ENCODE measurements at regions not wholly inside any gene's neighbourhood (a gene's known extent, or its start where the extent isn't known, plus 50 kb on each side); places are given as distances from the start of the nearest gene placed in this dataset.

GRCh38 chr9:78826527-78826926, 529.6 kb downstream of the PSAT1 start:
- no peak for TF ChIP-seq CTCF (conservative IDR thresholded peaks at IDR 0.05)
- Mint-ChIP-seq H3K4me3 (no peak overlapping the region), H3K36me3 (ENCODE audit: low read depth) (no peaks in the 10 kb centered on the region), H3K27me3 (ENCODE audit: low read depth) (no peaks in the 10 kb centered on the region), H3K9me3 (peaks cover 3% of the 10 kb centered on the region), H3K4me1 (no peaks in the 10 kb centered on the region), H3K27ac (ENCODE audit: unreplicated experiment) (no peak overlapping the region)
- DNase-seq (ENCODE audit: low read depth, low spot score) = no peak

DNA sequence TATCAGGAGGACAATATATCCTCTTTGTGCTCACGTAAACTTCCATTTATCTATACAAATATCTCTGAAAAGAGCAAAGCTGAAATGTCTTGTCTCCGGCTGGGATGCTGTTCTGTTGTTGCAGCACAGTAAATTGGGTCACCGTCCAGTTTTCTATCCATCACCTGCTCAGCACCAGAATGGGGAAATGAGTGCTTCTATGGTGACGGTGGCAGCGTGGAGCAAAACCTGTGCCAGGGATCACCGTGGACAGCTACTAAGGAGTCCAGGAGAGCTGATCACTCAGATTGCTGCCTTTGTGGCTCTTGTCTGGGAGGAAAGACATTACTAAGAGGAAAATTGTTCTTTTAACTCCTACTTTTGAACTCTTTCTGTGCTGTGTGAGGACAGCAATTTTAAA, 531.6 kb downstream of the PSAT1 start:
- Mint-ChIP-seq H3K4me1 (no peaks in the 10 kb centered on the region), H3K9me3 (no peaks in the 10 kb centered on the region), H3K4me3 (no peak overlapping the region), H3K27me3 (ENCODE audit: low read depth) (no peaks in the 10 kb centered on the region), H3K27ac (ENCODE audit: unreplicated experiment) (no peak overlapping the region), H3K36me3 (ENCODE audit: low read depth) (no peaks in the 10 kb centered on the region)
- no peak for TF ChIP-seq CTCF (conservative IDR thresholded peaks at IDR 0.05)
- DNase-seq (ENCODE audit: low read depth, low spot score) = no peak

DNA sequence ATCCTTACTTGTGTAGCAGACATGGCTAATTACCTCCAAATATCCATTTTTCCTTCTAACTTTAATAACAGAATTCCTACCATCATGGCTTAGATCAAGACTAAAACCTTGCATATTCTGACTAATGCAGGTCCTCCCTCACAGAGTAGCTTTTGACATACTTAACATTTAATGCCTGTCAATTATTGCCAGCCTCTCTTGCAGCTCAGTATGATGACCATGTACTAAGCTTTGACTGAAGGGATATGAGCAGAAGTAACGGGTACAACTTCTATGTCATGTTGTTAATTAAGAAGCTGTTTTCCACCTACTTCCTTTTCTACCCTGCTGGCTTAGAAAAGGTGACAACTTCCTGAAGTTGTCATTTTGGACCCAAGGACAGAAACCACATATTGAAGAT, 533.4 kb downstream of the PSAT1 start:
- H3K4me1 Mint-ChIP-seq = no peaks in the 10 kb centered on the region
- no peak overlapping the region for H3K27ac Mint-ChIP-seq (ENCODE audit: unreplicated experiment)
- no peak for DNase-seq (ENCODE audit: low read depth, low spot score)
- H3K9me3 Mint-ChIP-seq = no peaks in the 10 kb centered on the region
- H3K4me3 Mint-ChIP-seq = no peak overlapping the region
- H3K27me3 Mint-ChIP-seq (ENCODE audit: low read depth) = no peaks in the 10 kb centered on the region
- no peaks in the 10 kb centered on the region for H3K36me3 Mint-ChIP-seq (ENCODE audit: low read depth)
- no peak for TF ChIP-seq CTCF (conservative IDR thresholded peaks at IDR 0.05)

GRCh38 chr9:78831726-78832125, 534.8 kb downstream of the PSAT1 start:
- H3K4me3 Mint-ChIP-seq = no peak overlapping the region
- no peaks in the 10 kb centered on the region for H3K9me3 Mint-ChIP-seq
- DNase-seq (ENCODE audit: low read depth, low spot score) = no peak
- H3K4me1 Mint-ChIP-seq = no peaks in the 10 kb centered on the region
- no peak for TF ChIP-seq CTCF (conservative IDR thresholded peaks at IDR 0.05)
- no peak overlapping the region for H3K27ac Mint-ChIP-seq (ENCODE audit: unreplicated experiment)
- H3K36me3 Mint-ChIP-seq (ENCODE audit: low read depth) = no peaks in the 10 kb centered on the region
- H3K27me3 Mint-ChIP-seq (ENCODE audit: low read depth) = no peaks in the 10 kb centered on the region

- Mint-ChIP-seq H3K36me3 (ENCODE audit: low read depth) (no peaks in the 10 kb centered on the region), H3K9me3 (no peaks in the 10 kb centered on the region), H3K4me3 (no peak overlapping the region), H3K4me1 (no peaks in the 10 kb centered on the region), H3K27me3 (ENCODE audit: low read depth) (no peaks in the 10 kb centered on the region), H3K27ac (ENCODE audit: unreplicated experiment) (no peak overlapping the region)
- no peak for TF ChIP-seq CTCF (conservative IDR thresholded peaks at IDR 0.05)
- DNase-seq (ENCODE audit: low read depth, low spot score) = no peak
Measured at GRCh38 chr9:78835928-78836450, 539.1 kb downstream of the PSAT1 start.

DNA sequence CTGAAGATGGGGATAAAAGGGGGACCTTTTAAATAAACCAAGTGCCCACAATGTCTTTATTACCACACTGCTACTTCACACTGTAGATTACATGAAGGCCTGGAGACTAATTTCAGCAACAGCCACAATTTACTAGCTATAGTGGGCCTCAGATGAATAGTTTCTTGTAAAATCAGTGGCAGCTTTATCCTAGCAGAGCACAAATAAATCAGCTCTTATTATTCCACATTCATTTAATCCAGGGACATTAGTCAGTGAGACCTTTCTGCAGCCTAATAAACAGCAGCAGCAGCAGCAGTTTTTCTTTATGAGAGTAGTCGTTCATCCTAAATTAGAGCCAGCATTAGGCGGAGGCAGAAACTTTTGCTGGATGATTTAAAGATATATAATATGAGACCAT, 542.3 kb downstream of the PSAT1 start:
- no peaks in the 10 kb centered on the region for H3K27me3 Mint-ChIP-seq (ENCODE audit: low read depth)
- no peak for TF ChIP-seq CTCF (conservative IDR thresholded peaks at IDR 0.05)
- DNase-seq (ENCODE audit: low read depth, low spot score) = no peak
- H3K4me3 Mint-ChIP-seq = no peak overlapping the region
- H3K36me3 Mint-ChIP-seq (ENCODE audit: low read depth) = peaks cover 3% of the 10 kb centered on the region
- no peaks in the 10 kb centered on the region for H3K4me1 Mint-ChIP-seq
- H3K9me3 Mint-ChIP-seq = peaks cover 12% of the 10 kb centered on the region
- no peak overlapping the region for H3K27ac Mint-ChIP-seq (ENCODE audit: unreplicated experiment)

Measured in neural crest cell (in vitro differentiated cells).